GM12878 (cell line): ENCODE measurements at regions not wholly inside any gene's neighbourhood (a gene's known extent, or its start where the extent isn't known, plus 50 kb on each side); places are given as distances from the start of the nearest gene placed in this dataset.

Experiments
- BRCA1 ChIP-seq: IDR thresholded peaks from 2 replicates; pipeline ENCODE4 v1.6.1; 2011; ENCODE audit warnings: low read depth, low read length, improper control_type of control experiment
- CEBPZ ChIP-seq: fragments of 150-350 bp; IDR thresholded peaks from 2 replicates; pipeline ENCODE4 v1.6.1; 2016; ENCODE audit warnings: low read depth, low read length
- CTCF ChIP-seq, 3 experiments: IDR thresholded peaks in 2 of 3; conservative IDR thresholded peaks in 1 of 3; 2 replicates each; pipeline ENCODE4 v1.5.1; 2011; ENCODE audit warnings: low read depth in 3 of 3, low read length in 3 of 3, mild to moderate bottlenecking in 3 of 3, control low read depth in 2 of 3, moderate library complexity in 2 of 3, inconsistent platforms in 1 of 3, mixed read lengths in 1 of 3; ENCODE audit not compliant: control insufficient read depth in 2 of 3, insufficient read depth in 1 of 3; ENCODE audit errors: extremely low read depth in 1 of 3
- EED ChIP-seq: sonication (generic); IDR thresholded peaks from 2 replicates; pipeline ENCODE4 v1.6.1; 2016; ENCODE audit warnings: antibody characterized with exemption, low read depth
- EP300 ChIP-seq, 2 experiments: fragments of 150-350 bp in 1 of 2; IDR thresholded peaks; 2 replicates each; pipeline ENCODE4 v1.6.1; 2011 to 2012; ENCODE audit warnings: low read depth in 2 of 2, low read length in 2 of 2, borderline replicate concordance in 1 of 2, improper control_type of control experiment in 1 of 2, inconsistent platforms in 1 of 2; ENCODE audit not compliant: control insufficient read depth in 1 of 2
- FOXM1 ChIP-seq: IDR thresholded peaks from 2 replicates; pipeline ENCODE4 v1.6.1; 2012; ENCODE audit warnings: low read depth, mild to moderate bottlenecking, inconsistent platforms, low read length, moderate library complexity
- JUNB ChIP-seq: IDR thresholded peaks from 2 replicates; pipeline ENCODE4 v1.6.1; 2016; ENCODE audit warnings: antibody characterized with exemption, mild to moderate bottlenecking
- NR2C2 ChIP-seq: IDR thresholded peaks from 2 replicates; pipeline ENCODE4 v1.6.1; 2011; ENCODE audit warnings: borderline replicate concordance, low read depth; ENCODE audit not compliant: control insufficient read depth, insufficient read length
- PKNOX1 ChIP-seq: fragments of 450-650 bp; IDR thresholded peaks from 2 replicates; pipeline ENCODE4 v1.6.1; 2016; ENCODE audit warnings: mild to moderate bottlenecking
- POLR2A ChIP-seq: IDR thresholded peaks from 2 replicates; pipeline ENCODE4 v1.6.1; 2011; ENCODE audit warnings: low read depth, mild to moderate bottlenecking, low read length
- POLR2AphosphoS5 ChIP-seq: IDR thresholded peaks from 2 replicates; pipeline ENCODE4 v1.6.1; 2011; ENCODE audit warnings: mild to moderate bottlenecking, low read length, inconsistent platforms
- RELA ChIP-seq: fragments of 450-650 bp; IDR thresholded peaks from 2 replicates; pipeline ENCODE4 v1.8.0; 2014; ENCODE audit warnings: borderline replicate concordance; ENCODE audit not compliant: partially characterized antibody
- ZBTB33 ChIP-seq: fragments of 450-650 bp; IDR thresholded peaks from 2 replicates; pipeline ENCODE4 v1.6.1; 2017; ENCODE audit warnings: mild to moderate bottlenecking
- ZNF592 ChIP-seq: fragments of 450-650 bp; IDR thresholded peaks from 2 replicates; pipeline ENCODE4 v1.6.1; 2017; ENCODE audit warnings: mild to moderate bottlenecking, moderate library complexity

- TF ChIP-seq CEBPZ (no peak), CTCF (IDR thresholded peaks at IDR 0.05 in 2 of 3, conservative IDR thresholded peaks at IDR 0.05 in 1 of 3; ENCODE audit: control insufficient read depth in 2 of 3, extremely low read depth in 1 of 3, insufficient read depth in 1 of 3, low read depth in 3 of 3, low read length in 3 of 3) (no peak), EP300 (IDR thresholded peaks at IDR 0.05; ENCODE audit: borderline replicate concordance in 1 of 2, control insufficient read depth in 1 of 2, low read depth in 2 of 2, low read length in 2 of 2) (no peak), FOXM1 (no peak), ZBTB33 (no peak), ZNF592 (no peak), BRCA1 (no peak), JUNB (0 out of 2 replicates have a peak, but pooled peaks have one; percentile 12), RELA (no peak), POLR2AphosphoS5 (no peak), EED (no peak), POLR2A (no peak), PKNOX1 (no peak), NR2C2 (no peak)
Measured at GRCh38 chr7:125504848-125505247, 575.2 kb upstream of the POT1 start.
